Endothelial cell of umbilical vein (primary cell): ENCODE measurements at regions not wholly inside any gene's neighbourhood (a gene's known extent, or its start where the extent isn't known, plus 50 kb on each side); places are given as distances from the start of the nearest gene placed in this dataset.

Source experiments
- BruUV-seq: library from RNA; stranded (reverse); fragments of 400-500 nt; replicated peaks from 2 replicates; lab custom pipeline; 2021; lab: Mats Ljungman, UMichigan
- CTCF ChIA-PET: fragments of 300-600, 350-600 bp; sonication (Branson Sonifier 250); formaldehyde crosslinking; loops from one replicate; lab custom pipeline; 2021; ENCODE audit warnings: antibody characterized with exemption, inconsistent platforms; lab: Charles Lee
- POLR2A ChIA-PET: fragments of 300-600, 350-600 bp; sonication (Branson Sonifier 250); formaldehyde crosslinking; loops from one replicate; lab custom pipeline; 2021; ENCODE audit warnings: antibody characterized with exemption, inconsistent platforms; lab: Charles Lee
- DNase-seq: peaks from one replicate; pipeline ENCODE4 v3.0.0-alpha.2; 2011; ENCODE audit warnings: low read depth, low spot score
- FAIRE-seq: peaks from 2 replicates; lab custom pipeline; 2011; peaks lifted over from hg19 to GRCh38; lab: Jason Lieb, UNC
- H2AFZ ChIP-seq: 2 replicates; pipeline ENCODE4 v1.6.0; 2012; ENCODE audit warnings: low read depth, low read length, control low read depth, inconsistent platforms
- H3K27ac ChIP-seq: 2 replicates; pipeline ENCODE4 v1.5.1; 2011; ENCODE audit warnings: low read depth, mild to moderate bottlenecking, control low read depth, low read length, moderate library complexity; ENCODE audit not compliant: insufficient read depth
- H3K27me3 ChIP-seq, 2 experiments: 2 replicates each; pipeline versions ENCODE4 v1.6.0 to v1.6.1; 2011; ENCODE audit warnings: low read length in 2 of 2, mixed read lengths in 1 of 2; ENCODE audit not compliant: control insufficient read depth in 2 of 2, insufficient read depth in 2 of 2
- H3K36me3 ChIP-seq, 2 experiments: 2 replicates in 1 of 2; 3 replicates in 1 of 2; pipeline ENCODE4 v1.5.1; 2011; ENCODE audit warnings: low read length in 2 of 2, mild to moderate bottlenecking in 1 of 2, moderate library complexity in 1 of 2; ENCODE audit not compliant: control insufficient read depth in 2 of 2, insufficient read depth in 2 of 2; ENCODE audit errors: extremely low read depth in 1 of 2
- H3K4me1 ChIP-seq: 3 replicates; pipeline ENCODE4 v1.5.1; 2011; ENCODE audit warnings: mild to moderate bottlenecking, low read length; ENCODE audit not compliant: control insufficient read depth, insufficient read depth; ENCODE audit errors: extremely low read depth
- H3K4me2 ChIP-seq: 2 replicates; pipeline ENCODE4 v1.6.1; 2011; ENCODE audit warnings: low read length, control low read depth, mixed read lengths; ENCODE audit not compliant: insufficient read depth
- H3K4me3 ChIP-seq, 3 experiments: fragments of 200-600 bp in 1 of 3; sonication (generic), shearing (Covaris generic) in 1 of 3; replicated peaks in 1 of 3; 2 replicates each; pipeline ENCODE4 v1.5.1; 2011 to 2016; ENCODE audit warnings: control low read depth in 3 of 3, low read length in 3 of 3, mild to moderate bottlenecking in 2 of 3, inconsistent platforms in 1 of 3, low read depth in 1 of 3, moderate library complexity in 1 of 3; ENCODE audit not compliant: insufficient read depth in 1 of 3
- H3K79me2 ChIP-seq: 2 replicates; pipeline ENCODE4 v1.6.0; 2012; ENCODE audit warnings: low read length, inconsistent platforms; ENCODE audit not compliant: control insufficient read depth, insufficient read depth
- H3K9ac ChIP-seq: replicated peaks from 2 replicates; pipeline ENCODE3; 2011; ENCODE audit warnings: low read length, control low read depth; ENCODE audit not compliant: insufficient read depth; ENCODE audit errors: extremely low read depth
- H3K9me1 ChIP-seq: replicated peaks from 3 replicates; pipeline ENCODE4 v1.6.0; 2011; ENCODE audit warnings: mild to moderate bottlenecking, low read length; ENCODE audit not compliant: control insufficient read depth, insufficient read depth; ENCODE audit errors: extremely low read depth
- H3K9me3 ChIP-seq: replicated peaks from 2 replicates; pipeline ENCODE4 v1.5.1; 2012; ENCODE audit warnings: low read length, inconsistent platforms; ENCODE audit not compliant: control insufficient read depth, insufficient read depth
- H4K20me1 ChIP-seq: replicated peaks from 2 replicates; pipeline ENCODE3; 2011; ENCODE audit warnings: mild to moderate bottlenecking, low read length; ENCODE audit not compliant: control insufficient read depth, insufficient read depth; ENCODE audit errors: extremely low read depth
- CTCF ChIP-seq, 2 donors: IDR thresholded peaks; 1 replicate in 1 of 2; 2 replicates in 1 of 2; pipeline ENCODE4 v1.5.1; 2011; ENCODE audit warnings: low read length in 2 of 2, mild to moderate bottlenecking in 2 of 2, moderate library complexity in 2 of 2, control low read depth in 1 of 2, inconsistent platforms in 1 of 2, low read depth in 1 of 2; ENCODE audit not compliant: insufficient read depth in 1 of 2; ENCODE audit errors: extremely low read depth in 1 of 2
- EZH2 ChIP-seq: IDR thresholded peaks from 2 replicates; pipeline ENCODE4 v1.6.1; 2012; ENCODE audit warnings: borderline replicate concordance, low read depth, mild to moderate bottlenecking, moderate library complexity, low read length, inconsistent platforms; ENCODE audit not compliant: severe bottlenecking
- FOS ChIP-seq: IDR thresholded peaks from 2 replicates; pipeline ENCODE4 v1.6.1; 2011; ENCODE audit warnings: mild to moderate bottlenecking, low read length, moderate library complexity, borderline replicate concordance; ENCODE audit not compliant: insufficient read depth
- GATA2 ChIP-seq: IDR thresholded peaks from 2 replicates; pipeline ENCODE4 v1.7.0; 2011; ENCODE audit warnings: low read depth, mild to moderate bottlenecking, moderate library complexity, mixed read lengths, low read length; ENCODE audit not compliant: insufficient read length, insufficient read depth
- JUN ChIP-seq: IDR thresholded peaks from 2 replicates; pipeline ENCODE4 v1.6.1; 2011; ENCODE audit warnings: borderline replicate concordance, low read depth; ENCODE audit not compliant: insufficient read length, insufficient read depth
- MAX ChIP-seq: IDR thresholded peaks from 2 replicates; pipeline ENCODE4 v1.6.1; 2011; ENCODE audit not compliant: insufficient read depth, insufficient read length
- MYC ChIP-seq: IDR thresholded peaks from one replicate; pipeline ENCODE4 v1.6.1; 2011; ENCODE audit warnings: mild to moderate bottlenecking, low read depth, low read length
- POLR2A ChIP-seq: IDR thresholded peaks from 2 replicates; pipeline ENCODE4 v1.6.1; 2012; ENCODE audit warnings: low read depth, mild to moderate bottlenecking, control low read depth, low read length
- POLR2AphosphoS5 ChIP-seq: IDR thresholded peaks from 2 replicates; pipeline ENCODE4 v1.6.1; 2012; ENCODE audit warnings: low read depth, mild to moderate bottlenecking, control low read depth, low read length, moderate library complexity; ENCODE audit not compliant: insufficient read depth
- dilution Hi-C: fragments of 300-500 bp; cut with MboI; formaldehyde crosslinking; loops from one replicate; pipeline ENCODE4 v1.15.0; 2019; ENCODE audit warnings: low sequenced_read_pairs; ENCODE audit not compliant: extremely low pct_ligation_motif_present
- intact Hi-C: fragments of 100-400 bp; cut with micrococcal nuclease; formaldehyde crosslinking; loops from one replicate; pipeline ENCODE4 v1.10.0; 2022

- no peak for FAIRE-seq
- Histone ChIP-seq H3K9me3 (no peaks in the 10 kb centered on the region), H3K79me2 (no peaks in the 10 kb centered on the region), H3K4me2 (no peak overlapping the region), H3K36me3 (no peaks in the 10 kb centered on the region), H3K9me1 (no peaks in the 10 kb centered on the region), H3K4me1 (no peaks in the 10 kb centered on the region), H4K20me1 (no peaks in the 10 kb centered on the region), H3K9ac (no peak overlapping the region), H3K27ac (no peak overlapping the region), H2AFZ (no peak overlapping the region), H3K4me3 (no peak overlapping the region), H3K27me3 (no peaks in the 10 kb centered on the region)
- DNase-seq = no peak
- ChIA-PET CTCF (interaction anchor here (0.7 kb wide), 1 partner anchor 1766 kb away, joined by 4 read pairs; no protein-coding TSS in a partner anchor), POLR2A (no interaction called here)
- intact Hi-C loops = no loop called here
- dilution Hi-C loops = no loop called here
- no peak for TF ChIP-seq MAX
- no peak for TF ChIP-seq EZH2
- TF ChIP-seq GATA2 = no peak
- no peak for TF ChIP-seq FOS
- no peak for TF ChIP-seq POLR2A
- TF ChIP-seq POLR2AphosphoS5 = no peak
- no peak for TF ChIP-seq JUN
- TF ChIP-seq MYC = no peak
- no TSS peak for BruUV-seq
Measured at GRCh38 chr12:74241341-74241740, 296.3 kb upstream of the ATXN7L3B start.

GRCh38 chr12:74242088-74242487 lies 295.5 kb upstream of the ATXN7L3B start:
- H3K27ac ChIP-seq = no peak overlapping the region
- H2AFZ ChIP-seq = no peak overlapping the region
- no peak overlapping the region for H3K4me2 ChIP-seq
- POLR2A ChIA-PET = no interaction called here
- H3K27me3 ChIP-seq = no peaks in the 10 kb centered on the region
- no peaks in the 10 kb centered on the region for H3K36me3 ChIP-seq
- FAIRE-seq = no peak
- H3K4me3 ChIP-seq = no peak overlapping the region
- H3K9me1 ChIP-seq = no peaks in the 10 kb centered on the region
- H3K9ac ChIP-seq = no peak overlapping the region
- TF ChIP-seq EZH2 (no peak), JUN (no peak), POLR2A (no peak), MYC (no peak), POLR2AphosphoS5 (no peak), FOS (no peak), GATA2 (no peak), CTCF (IDR thresholded peaks at IDR 0.05; ENCODE audit: extremely low read depth in 1 of 2, insufficient read depth in 1 of 2, low read depth in 1 of 2, low read length in 2 of 2) (no peak), MAX (no peak)
- no peaks in the 10 kb centered on the region for H3K79me2 ChIP-seq
- dilution Hi-C loops (no loop called here), intact Hi-C loops (no loop called here)
- CTCF ChIA-PET = interaction anchor here (0.7 kb wide), 1 partner anchor 1767 kb away, joined by 4 read pairs; no protein-coding TSS in a partner anchor
- no peaks in the 10 kb centered on the region for H4K20me1 ChIP-seq
- no peaks in the 10 kb centered on the region for H3K9me3 ChIP-seq
- H3K4me1 ChIP-seq = no peaks in the 10 kb centered on the region
- no TSS peak for BruUV-seq
- DNase-seq = no peak
